SK-N-SH treated with all-trans-retinoic acid at 6 μM for 48 hours (cell line): ENCODE measurements at regions not wholly inside any gene's neighbourhood (a gene's known extent, or its start where the extent isn't known, plus 50 kb on each side); places are given as distances from the start of the nearest gene placed in this dataset.

ENCODE experiments used
- SNAI2 ChIP-seq: fragments of 250-450 bp; sonication (Bioruptor Pico); IDR thresholded peaks from 2 replicates; pipeline ENCODE4 v1.5.0; 2020; ENCODE audit warnings: mild to moderate bottlenecking, moderate library complexity
- TOX ChIP-seq: fragments of 250-450 bp; sonication (Bioruptor Pico); IDR thresholded peaks from 2 replicates; pipeline ENCODE4 v1.8.0; 2021; ENCODE audit warnings: mild to moderate bottlenecking, moderate library complexity, borderline replicate concordance
- ZC3H10 ChIP-seq: fragments of 250-450 bp; sonication (Bioruptor Pico); IDR thresholded peaks from 2 replicates; pipeline ENCODE4 v1.5.1; 2021; ENCODE audit warnings: mild to moderate bottlenecking, moderate library complexity
- TF ChIP-seq, protein P1 (sequence below): fragments of 250-450 bp; sonication (Bioruptor Pico); IDR thresholded peaks from 2 replicates; pipeline ENCODE4 v1.8.0; 2020; ENCODE audit warnings: mild to moderate bottlenecking, moderate library complexity, borderline replicate concordance

DNA sequence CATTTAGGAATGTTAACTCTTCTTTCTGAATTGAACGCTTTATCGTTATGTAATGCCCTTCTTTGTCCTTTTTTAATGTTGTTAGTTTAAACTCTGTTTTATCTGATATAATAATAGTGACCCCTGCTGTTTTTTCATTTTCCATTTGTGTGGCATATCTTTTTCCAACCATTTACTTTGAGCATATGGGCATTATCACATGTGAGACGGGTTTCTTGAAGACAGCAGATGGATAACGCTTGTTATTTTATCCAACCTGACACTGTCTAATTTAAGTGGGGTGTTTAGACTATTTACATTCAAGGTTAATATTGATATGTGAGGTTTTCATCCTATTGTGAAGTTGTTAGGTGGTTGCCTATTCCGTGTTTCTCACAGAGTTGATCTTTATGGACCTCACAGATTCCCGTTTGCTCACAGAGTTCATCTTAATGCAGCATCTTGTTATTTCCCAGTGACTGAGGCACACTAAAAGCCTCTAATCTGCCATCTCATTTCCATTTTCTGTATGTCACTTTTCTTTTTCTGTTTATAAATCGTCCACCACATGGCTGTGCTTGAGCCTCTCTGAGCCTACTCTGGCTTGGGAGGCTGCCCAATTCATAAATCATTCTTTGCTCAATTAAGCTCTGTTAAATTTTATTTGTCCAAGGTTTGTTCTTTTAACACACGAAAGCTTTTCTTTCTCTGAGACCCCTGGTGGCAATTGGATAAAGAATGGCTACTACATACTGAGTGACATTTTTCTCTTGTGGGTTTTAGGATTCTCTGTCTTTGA lies 286.2 kb downstream of the HTR7 start:
- TF ChIP-seq, protein P1, sequence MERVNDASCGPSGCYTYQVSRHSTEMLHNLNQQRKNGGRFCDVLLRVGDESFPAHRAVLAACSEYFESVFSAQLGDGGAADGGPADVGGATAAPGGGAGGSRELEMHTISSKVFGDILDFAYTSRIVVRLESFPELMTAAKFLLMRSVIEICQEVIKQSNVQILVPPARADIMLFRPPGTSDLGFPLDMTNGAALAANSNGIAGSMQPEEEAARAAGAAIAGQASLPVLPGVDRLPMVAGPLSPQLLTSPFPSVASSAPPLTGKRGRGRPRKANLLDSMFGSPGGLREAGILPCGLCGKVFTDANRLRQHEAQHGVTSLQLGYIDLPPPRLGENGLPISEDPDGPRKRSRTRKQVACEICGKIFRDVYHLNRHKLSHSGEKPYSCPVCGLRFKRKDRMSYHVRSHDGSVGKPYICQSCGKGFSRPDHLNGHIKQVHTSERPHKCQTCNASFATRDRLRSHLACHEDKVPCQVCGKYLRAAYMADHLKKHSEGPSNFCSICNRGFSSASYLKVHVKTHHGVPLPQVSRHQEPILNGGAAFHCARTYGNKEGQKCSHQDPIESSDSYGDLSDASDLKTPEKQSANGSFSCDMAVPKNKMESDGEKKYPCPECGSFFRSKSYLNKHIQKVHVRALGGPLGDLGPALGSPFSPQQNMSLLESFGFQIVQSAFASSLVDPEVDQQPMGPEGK: no peak
- TF ChIP-seq TOX (no peak), ZC3H10 (CRISPR knock-in tag) (no peak), SNAI2 (CRISPR knock-in tag) (no peak)
